ENCODE measurements at regions not wholly inside any gene's neighbourhood (a gene's known extent, or its start where the extent isn't known, plus 50 kb on each side); places are given as distances from the start of the nearest gene placed in this dataset.
"Not testable (repeated sequence)": the region's sequence is repeated elsewhere in the genome, so short reads cannot be mapped to it uniquely, and the experiment has no call there.

- DNase-seq (ENCODE audit: low read depth) = no peak
- no peak overlapping the region for H3K4me3 ChIP-seq (ENCODE audit: low read depth, low read length)
- TF ChIP-seq, protein P1, sequence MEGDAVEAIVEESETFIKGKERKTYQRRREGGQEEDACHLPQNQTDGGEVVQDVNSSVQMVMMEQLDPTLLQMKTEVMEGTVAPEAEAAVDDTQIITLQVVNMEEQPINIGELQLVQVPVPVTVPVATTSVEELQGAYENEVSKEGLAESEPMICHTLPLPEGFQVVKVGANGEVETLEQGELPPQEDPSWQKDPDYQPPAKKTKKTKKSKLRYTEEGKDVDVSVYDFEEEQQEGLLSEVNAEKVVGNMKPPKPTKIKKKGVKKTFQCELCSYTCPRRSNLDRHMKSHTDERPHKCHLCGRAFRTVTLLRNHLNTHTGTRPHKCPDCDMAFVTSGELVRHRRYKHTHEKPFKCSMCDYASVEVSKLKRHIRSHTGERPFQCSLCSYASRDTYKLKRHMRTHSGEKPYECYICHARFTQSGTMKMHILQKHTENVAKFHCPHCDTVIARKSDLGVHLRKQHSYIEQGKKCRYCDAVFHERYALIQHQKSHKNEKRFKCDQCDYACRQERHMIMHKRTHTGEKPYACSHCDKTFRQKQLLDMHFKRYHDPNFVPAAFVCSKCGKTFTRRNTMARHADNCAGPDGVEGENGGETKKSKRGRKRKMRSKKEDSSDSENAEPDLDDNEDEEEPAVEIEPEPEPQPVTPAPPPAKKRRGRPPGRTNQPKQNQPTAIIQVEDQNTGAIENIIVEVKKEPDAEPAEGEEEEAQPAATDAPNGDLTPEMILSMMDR (IDR thresholded peaks at IDR 0.05; ENCODE audit: control insufficient read depth, extremely low read depth, insufficient read depth) = no peak
These were observed 1428.6 kb downstream of the ZPLD1 start for GRCh38 chr3:103863381-103863780.

DNA sequence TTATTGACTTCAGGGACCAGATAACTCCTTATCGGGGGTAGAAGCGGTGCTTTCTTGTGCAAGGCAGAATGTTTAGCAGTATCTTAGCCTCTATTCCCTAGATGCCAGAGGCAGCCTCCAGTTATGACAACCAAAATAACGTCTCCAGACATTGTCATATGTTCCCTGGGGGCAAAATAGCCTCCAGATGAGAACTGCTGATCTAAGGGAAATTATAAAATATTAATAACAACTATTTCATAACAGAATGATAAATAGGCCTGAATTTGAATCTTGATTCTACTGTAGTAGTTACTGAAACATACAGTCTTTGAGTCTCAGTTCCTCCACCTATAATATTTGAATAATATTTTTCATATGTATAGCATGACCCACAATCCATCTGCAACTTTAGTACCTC is 1431.3 kb downstream of the ZPLD1 start:
- no peak overlapping the region for H3K4me3 ChIP-seq (ENCODE audit: low read depth, low read length)
- TF ChIP-seq, protein P1 (IDR thresholded peaks at IDR 0.05; ENCODE audit: control insufficient read depth, extremely low read depth, insufficient read depth) = no peak
- DNase-seq (ENCODE audit: low read depth) = no peak

- no peak for DNase-seq (ENCODE audit: low read depth)
- no peak overlapping the region for H3K4me3 ChIP-seq (ENCODE audit: low read depth, low read length)
- TF ChIP-seq, protein P1 (IDR thresholded peaks at IDR 0.05; ENCODE audit: control insufficient read depth, extremely low read depth, insufficient read depth) = no peak
These were observed 1438.2 kb downstream of the ZPLD1 start for GRCh38 chr3:103873021-103873420.

GRCh38 chr3:103873897-103874545 is 1439.2 kb downstream of the ZPLD1 start:
- no peak for DNase-seq (ENCODE audit: low read depth)
- TF ChIP-seq, protein P1 (IDR thresholded peaks at IDR 0.05; ENCODE audit: control insufficient read depth, extremely low read depth, insufficient read depth) = no peak
- no peak overlapping the region for H3K4me3 ChIP-seq (ENCODE audit: low read depth, low read length)

GRCh38 chr3:103881809-103882208 is 1447.0 kb downstream of the ZPLD1 start:
- not testable (repeated sequence) for DNase-seq (ENCODE audit: low read depth); H3K4me3 ChIP-seq (ENCODE audit: low read depth, low read length)

DNA sequence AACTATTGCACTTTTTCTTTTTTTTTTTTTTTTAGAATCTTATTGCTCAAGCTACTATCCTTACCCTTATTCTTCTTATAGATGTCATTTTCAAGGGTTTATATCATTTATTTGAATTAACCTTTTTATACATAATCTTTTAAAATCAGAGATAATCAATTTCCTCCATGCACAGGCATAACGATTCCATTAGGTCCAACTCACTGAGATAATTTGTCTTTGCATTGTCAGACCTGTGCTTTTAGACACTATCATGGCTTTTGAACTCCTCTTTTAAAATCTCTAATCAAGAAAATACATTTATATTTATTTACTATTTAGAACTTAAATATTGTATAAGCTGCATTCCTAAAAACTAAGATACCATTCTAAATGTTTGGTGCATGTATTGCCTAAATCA is 1454.9 kb downstream of the ZPLD1 start:
- DNase-seq (ENCODE audit: low read depth) = no peak
- TF ChIP-seq, protein P1 (IDR thresholded peaks at IDR 0.05; ENCODE audit: control insufficient read depth, extremely low read depth, insufficient read depth) = no peak
- no peak overlapping the region for H3K4me3 ChIP-seq (ENCODE audit: low read depth, low read length)

- H3K4me3 ChIP-seq (ENCODE audit: low read depth, low read length) = no peak overlapping the region
- TF ChIP-seq, protein P1 (IDR thresholded peaks at IDR 0.05; ENCODE audit: control insufficient read depth, extremely low read depth, insufficient read depth) = no peak
- DNase-seq (ENCODE audit: low read depth) = peak; percentile 86
These were observed 1459.5 kb downstream of the ZPLD1 start for GRCh38 chr3:103894162-103894822.
